ENCODE measurements at regions not wholly inside any gene's neighbourhood (a gene's known extent, or its start where the extent isn't known, plus 50 kb on each side); places are given as distances from the start of the nearest gene placed in this dataset.
A peak's percentile ranks its signal among the peaks of the same experiment; 100 is the strongest.
"Not testable (repeated sequence)": the region's sequence is repeated elsewhere in the genome, so short reads cannot be mapped to it uniquely, and the experiment has no call there.

GRCh38 chr14:94857950-94858349 lies 88.0 kb upstream of the GSC start:
- intact Hi-C loops (cut with DNase I), result no loop called here
- DNase-seq, result no peak

- intact Hi-C loops (cut with DNase I), result no loop called here
- DNase-seq, result no peak
Observed at GRCh38 chr14:94853920-94854319, 84.0 kb upstream of the GSC start.

- intact Hi-C loops (cut with DNase I), result no loop called here
- DNase-seq, result no peak
Observed at GRCh38 chr14:94850309-94851211, 80.6 kb upstream of the GSC start.

- intact Hi-C loops (cut with DNase I), result no loop called here
- no peak for DNase-seq
Observed at GRCh38 chr14:94844593-94845152, 74.8 kb upstream of the GSC start.

DNA sequence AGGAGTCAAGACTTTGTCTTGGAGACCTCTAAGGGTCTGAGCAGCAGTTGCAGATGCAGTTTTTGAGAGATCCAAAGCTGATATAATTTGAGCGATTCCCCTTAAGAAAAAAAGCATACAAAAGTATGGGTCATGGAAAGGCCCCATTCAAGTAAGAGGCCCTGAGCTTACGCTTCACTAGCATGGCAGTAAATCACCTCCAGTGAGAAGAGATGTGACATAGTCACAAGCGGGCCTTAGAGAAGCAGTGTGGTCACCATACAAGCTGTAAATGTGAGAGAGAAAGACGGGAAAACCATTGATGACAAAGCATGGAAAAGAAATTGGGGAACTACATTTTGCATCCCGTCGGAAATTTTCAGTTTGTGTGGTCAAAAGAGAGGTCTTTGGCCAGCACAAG lies 70.6 kb upstream of the GSC start:
- intact Hi-C loops (cut with DNase I), result no loop called here
- no peak for DNase-seq

GRCh38 chr14:94839348-94839747 lies 69.4 kb upstream of the GSC start:
- DNase-seq, result no peak
- intact Hi-C loops (cut with DNase I), result no loop called here

GRCh38 chr14:94836849-94837248 lies 66.9 kb upstream of the GSC start:
- intact Hi-C loops (cut with DNase I), result no loop called here
- DNase-seq, result no peak

- intact Hi-C loops (cut with DNase I), result no loop called here
- DNase-seq, result peak in 2 of 10 donors; percentile 24 to 39
Observed at GRCh38 chr14:94833633-94834032, 63.7 kb upstream of the GSC start.

GRCh38 chr14:94831085-94831484 lies 61.2 kb upstream of the GSC start:
- intact Hi-C loops (cut with DNase I), result no loop called here
- DNase-seq, result peak in 1 of 10 donors; percentile 16

GRCh38 chr14:94827711-94828447 lies 58.0 kb upstream of the GSC start:
- intact Hi-C loops (cut with DNase I), result no loop called here
- peak in 1 of 10 donors; percentile 31 for DNase-seq

GRCh38 chr14:94826774-94827173 lies 56.9 kb upstream of the GSC start:
- intact Hi-C loops (cut with DNase I), result no loop called here

GRCh38 chr14:94823556-94824341 lies 53.8 kb upstream of the GSC start:
- intact Hi-C loops (cut with DNase I), result no loop called here
- no peak for DNase-seq

More at GRCh38 chr14:94826774-94827173, 56.9 kb upstream of the GSC start:
- peak in 1 of 10 donors; percentile 25 for DNase-seq

DNA sequence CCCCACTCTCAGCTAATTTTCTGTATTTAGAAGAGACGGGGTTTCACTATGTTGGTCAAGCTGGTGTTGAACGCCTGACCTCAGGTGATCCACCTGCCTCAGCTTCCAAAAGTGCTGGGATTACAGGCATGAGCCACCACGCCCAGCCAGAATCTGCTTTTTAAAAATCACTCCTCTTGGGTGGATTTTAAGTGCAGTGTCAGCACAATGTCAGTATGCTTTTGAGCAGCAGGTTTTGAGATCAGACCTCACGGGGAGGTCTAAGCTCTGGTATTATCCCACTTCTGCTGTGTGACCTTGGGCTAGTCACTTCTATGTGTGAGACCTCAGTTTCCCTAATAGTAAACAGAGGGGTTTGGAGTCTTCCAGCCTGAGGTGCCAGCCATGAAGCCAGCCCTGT lies 51.8 kb upstream of the GSC start:
- no peak for DNase-seq
- intact Hi-C loops (cut with DNase I), result no loop called here

DNA sequence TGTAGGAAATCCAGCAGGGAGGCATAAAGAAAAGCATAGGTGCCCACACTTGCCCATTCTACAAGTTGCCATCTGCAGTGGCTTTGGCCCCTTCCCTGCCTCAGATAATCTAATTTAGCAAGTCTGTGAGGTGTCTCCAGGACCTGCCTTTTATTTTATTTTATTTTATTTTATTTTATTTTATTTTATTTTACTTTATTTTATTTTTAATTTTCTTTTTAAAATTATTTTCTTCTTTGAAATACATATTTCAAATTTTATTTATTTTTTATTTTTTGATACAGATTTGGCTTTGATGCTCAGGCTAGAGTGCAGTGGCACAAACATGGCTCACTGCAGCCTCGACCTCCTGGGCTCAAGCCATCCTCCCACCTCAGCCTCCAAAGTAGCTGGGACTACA lies 51.0 kb upstream of the GSC start:
- DNase-seq; intact Hi-C loops (cut with DNase I): not testable (repeated sequence)
